ENCODE measurements at regions not wholly inside any gene's neighbourhood (a gene's known extent, or its start where the extent isn't known, plus 50 kb on each side); places are given as distances from the start of the nearest gene placed in this dataset.

GRCh38 chr4:74549936-74550335, 105.0 kb downstream of the AREG start:
- TF ChIP-seq CTCF (IDR thresholded peaks at IDR 0.05) = no peak
- TF ChIP-seq POLR2A (IDR thresholded peaks at IDR 0.05) = no peak
